AG04450 (cell line): ENCODE measurements at regions not wholly inside any gene's neighbourhood (a gene's known extent, or its start where the extent isn't known, plus 50 kb on each side); places are given as distances from the start of the nearest gene placed in this dataset.

Experiments used
- CTCF ChIA-PET: fragments of 300-600, 350-600 bp; formaldehyde crosslinking; extraction: SDS; loops from one replicate; lab custom pipeline; 2022; ENCODE audit warnings: antibody characterized with exemption, inconsistent platforms; lab: Charles Lee
- POLR2A ChIA-PET: fragments of 350-600 bp; formaldehyde crosslinking; extraction: SDS; loops from one replicate; lab custom pipeline; 2021; ENCODE audit warnings: antibody characterized with exemption, inconsistent platforms; lab: Yijun Ruan, JAX
- DNase-seq: peaks from one replicate; pipeline ENCODE4 v3.0.0-alpha.2; 2011; ENCODE audit warnings: low read depth, low spot score
- H3K27ac ChIP-seq: one replicate; pipeline ENCODE4 v1.5.1; 2012; ENCODE audit warnings: low read depth, low read length, control low read depth
- H3K27me3 ChIP-seq: one replicate; pipeline ENCODE4 v1.6.0; 2012; ENCODE audit warnings: low read length; ENCODE audit not compliant: control insufficient read depth, insufficient read depth
- H3K4me3 ChIP-seq: 2 replicates; pipeline ENCODE4 v1.5.1; 2011; ENCODE audit warnings: mild to moderate bottlenecking, low read depth, low read length, control low read depth
- H3K9me3 ChIP-seq: 2 replicates; pipeline ENCODE4 v1.5.1; 2012; ENCODE audit warnings: low read length; ENCODE audit not compliant: control insufficient read depth, insufficient read depth
- CTCF ChIP-seq: IDR thresholded peaks from 2 replicates; pipeline ENCODE4 v1.5.1; 2011; ENCODE audit warnings: low read depth, low read length, control low read depth, inconsistent platforms

- Histone ChIP-seq H3K4me3 (no peak overlapping the region), H3K27ac (no peak overlapping the region), H3K27me3 (no peaks in the 10 kb centered on the region), H3K9me3 (no peaks in the 10 kb centered on the region; the same call in 1 of the 2 replicates)
- ChIA-PET CTCF (no interaction called here), POLR2A (no interaction called here)
- no peak for TF ChIP-seq CTCF
- no peak for DNase-seq
These were observed 215.0 kb downstream of the THBS2 start for GRCh38 chr6:169038691-169039090.

- TF ChIP-seq CTCF = no peak
- ChIA-PET POLR2A (no interaction called here), CTCF (no interaction called here)
- no peak overlapping the region for H3K27ac ChIP-seq
- no peaks in the 10 kb centered on the region for H3K27me3 ChIP-seq
- H3K4me3 ChIP-seq = no peak overlapping the region; the same call in 1 of the 2 replicates
- H3K9me3 ChIP-seq = no peaks in the 10 kb centered on the region
- DNase-seq = no peak
These were observed 218.0 kb downstream of the THBS2 start for GRCh38 chr6:169035385-169036240.

GRCh38 chr6:169034516-169035167 is 219.0 kb downstream of the THBS2 start:
- TF ChIP-seq CTCF = no peak
- ChIA-PET POLR2A (no interaction called here), CTCF (no interaction called here)
- Histone ChIP-seq H3K27me3 (no peaks in the 10 kb centered on the region), H3K4me3 (no peak overlapping the region), H3K27ac (no peak overlapping the region), H3K9me3 (no peaks in the 10 kb centered on the region)
- DNase-seq = no peak

- CTCF ChIA-PET = interaction anchor here (0.7 to 0.9 kb wide), 2 partner anchors 10 to 491 kb away, joined by 3 read pairs; no protein-coding TSS in a partner anchor
These were observed 223.8 kb downstream of the THBS2 start for GRCh38 chr6:169029861-169030260.

More at GRCh38 chr6:169029861-169030260, 223.8 kb downstream of the THBS2 start:
- H3K9me3 ChIP-seq = peaks cover 7% of the 10 kb centered on the region; the same call in 1 of the 2 replicates
- POLR2A ChIA-PET = no interaction called here
- TF ChIP-seq CTCF = no peak
- no peak overlapping the region for H3K27ac ChIP-seq
- DNase-seq = no peak
- H3K4me3 ChIP-seq = no peak overlapping the region
- no peaks in the 10 kb centered on the region for H3K27me3 ChIP-seq
